Esophagus muscularis mucosa (tissue), 4 donors: ENCODE measurements at regions not wholly inside any gene's neighbourhood (a gene's known extent, or its start where the extent isn't known, plus 50 kb on each side); places are given as distances from the start of the nearest gene placed in this dataset.

Experiments
- DNase-seq: peaks from one replicate; pipeline ENCODE4 v3.0.0-alpha.2; 2017; ENCODE audit errors: extremely low spot score
- H3K27ac ChIP-seq, 4 donors: fragments of 200-600 bp; sonication (generic); replicated peaks in 1 of 4; 1 replicate in 3 of 4; 2 replicates in 1 of 4; pipeline ENCODE4 v1.5.1; 2016 to 2019; ENCODE audit warnings: mild to moderate bottlenecking in 1 of 4
- H3K27me3 ChIP-seq, 4 donors: fragments of 200-600 bp; sonication (generic); one replicate each; pipeline versions ENCODE4 v1.5.1 to v1.6.0; 2016 to 2019
- H3K36me3 ChIP-seq, 4 donors: fragments of 200-600 bp; sonication (generic); one replicate each; pipeline ENCODE4 v1.5.1; 2016 to 2019
- H3K4me1 ChIP-seq, 4 donors: fragments of 200-600 bp; sonication (generic); one replicate each; pipeline ENCODE4 v1.5.1; 2016 to 2019
- H3K4me3 ChIP-seq, 4 donors: fragments of 200-600 bp; sonication (generic); 1 replicate in 2 of 4; 2 replicates in 2 of 4; pipeline ENCODE4 v1.5.1; 2016 to 2019; ENCODE audit warnings: mild to moderate bottlenecking in 4 of 4, moderate library complexity in 1 of 4
- H3K9me3 ChIP-seq, 4 donors: fragments of 200-600 bp; sonication (generic); 1 replicate in 3 of 4; 2 replicates in 1 of 4; pipeline ENCODE4 v1.5.1; 2016 to 2019
- EP300 ChIP-seq: sonication (generic); formaldehyde crosslinking; IDR thresholded peaks from one replicate; pipeline ENCODE4 v1.6.1; 2017; ENCODE audit warnings: antibody characterized with exemption
- POLR2A ChIP-seq: fragments of 450-650 bp; IDR thresholded peaks from one replicate; pipeline ENCODE4 v1.6.1; 2017; ENCODE audit warnings: antibody characterized with exemption, moderate library complexity, mild to moderate bottlenecking, low read depth
- POLR2AphosphoS5 ChIP-seq, 2 donors: sonication (generic); formaldehyde crosslinking; IDR thresholded peaks; one replicate each; pipeline ENCODE4 v1.6.1; 2017; ENCODE audit warnings: antibody characterized with exemption in 2 of 2
- WGBS: methylation state at CpG from one replicate; pipeline ENCODE4 v1.1.5; 2018; 5-methylcytosine and 5-hydroxymethylcytosine counted together
- intact Hi-C: fragments of 100-400 bp; cut with DNase I; formaldehyde crosslinking; loops from one replicate; pipeline ENCODE4 v1.15.1; 2023
- TF ChIP-seq, protein P1 (sequence below), 3 experiments: fragments of 200-600 bp in 2 of 3; fragments of 450-650 bp in 1 of 3; sonication (generic) in 2 of 3; IDR thresholded peaks; one replicate each; pipeline ENCODE4 v1.5.1; 2017 to 2019; ENCODE audit warnings: antibody characterized with exemption in 3 of 3, mild to moderate bottlenecking in 2 of 3, moderate library complexity in 1 of 3

DNA sequence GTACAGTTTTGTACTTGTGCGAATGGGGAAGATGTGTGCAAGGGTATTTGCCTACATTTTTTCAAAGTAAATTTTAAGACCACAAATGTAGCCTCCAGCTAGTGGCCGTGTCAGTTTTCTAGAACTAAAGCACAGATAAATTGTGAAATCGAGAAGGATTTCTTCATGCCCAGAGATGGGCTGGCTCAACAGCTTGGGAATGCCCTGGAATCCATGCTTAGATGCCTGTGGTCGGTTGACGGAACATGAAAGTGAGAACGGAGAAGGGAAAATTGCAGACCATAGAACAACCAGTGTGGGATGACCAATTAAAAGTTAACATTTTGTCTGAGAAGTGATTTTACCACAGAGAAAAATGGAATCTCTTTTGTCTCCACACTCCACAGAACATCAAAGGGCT lies 73.2 kb upstream of the VCX2 start:
- no peaks in the 10 kb centered on the region for H3K27me3 ChIP-seq
- WGBS = 91% methylated on average over 6 of the region's 6 CpGs
- no peak overlapping the region for H3K4me3 ChIP-seq
- no peaks in the 10 kb centered on the region for H3K36me3 ChIP-seq
- intact Hi-C loops = no loop called here
- no peaks in the 10 kb centered on the region for H3K9me3 ChIP-seq
- no peak overlapping the region for H3K27ac ChIP-seq
- no peak for TF ChIP-seq POLR2AphosphoS5 (IDR thresholded peaks at IDR 0.05)
- TF ChIP-seq POLR2A = no peak
- TF ChIP-seq, protein P1, sequence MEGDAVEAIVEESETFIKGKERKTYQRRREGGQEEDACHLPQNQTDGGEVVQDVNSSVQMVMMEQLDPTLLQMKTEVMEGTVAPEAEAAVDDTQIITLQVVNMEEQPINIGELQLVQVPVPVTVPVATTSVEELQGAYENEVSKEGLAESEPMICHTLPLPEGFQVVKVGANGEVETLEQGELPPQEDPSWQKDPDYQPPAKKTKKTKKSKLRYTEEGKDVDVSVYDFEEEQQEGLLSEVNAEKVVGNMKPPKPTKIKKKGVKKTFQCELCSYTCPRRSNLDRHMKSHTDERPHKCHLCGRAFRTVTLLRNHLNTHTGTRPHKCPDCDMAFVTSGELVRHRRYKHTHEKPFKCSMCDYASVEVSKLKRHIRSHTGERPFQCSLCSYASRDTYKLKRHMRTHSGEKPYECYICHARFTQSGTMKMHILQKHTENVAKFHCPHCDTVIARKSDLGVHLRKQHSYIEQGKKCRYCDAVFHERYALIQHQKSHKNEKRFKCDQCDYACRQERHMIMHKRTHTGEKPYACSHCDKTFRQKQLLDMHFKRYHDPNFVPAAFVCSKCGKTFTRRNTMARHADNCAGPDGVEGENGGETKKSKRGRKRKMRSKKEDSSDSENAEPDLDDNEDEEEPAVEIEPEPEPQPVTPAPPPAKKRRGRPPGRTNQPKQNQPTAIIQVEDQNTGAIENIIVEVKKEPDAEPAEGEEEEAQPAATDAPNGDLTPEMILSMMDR (IDR thresholded peaks at IDR 0.05) = no peak
- no peak for TF ChIP-seq EP300
- no peak for DNase-seq
- H3K4me1 ChIP-seq = peaks cover 0 to 13% (median 6%) of the 10 kb centered on the region in 4 donors

DNA sequence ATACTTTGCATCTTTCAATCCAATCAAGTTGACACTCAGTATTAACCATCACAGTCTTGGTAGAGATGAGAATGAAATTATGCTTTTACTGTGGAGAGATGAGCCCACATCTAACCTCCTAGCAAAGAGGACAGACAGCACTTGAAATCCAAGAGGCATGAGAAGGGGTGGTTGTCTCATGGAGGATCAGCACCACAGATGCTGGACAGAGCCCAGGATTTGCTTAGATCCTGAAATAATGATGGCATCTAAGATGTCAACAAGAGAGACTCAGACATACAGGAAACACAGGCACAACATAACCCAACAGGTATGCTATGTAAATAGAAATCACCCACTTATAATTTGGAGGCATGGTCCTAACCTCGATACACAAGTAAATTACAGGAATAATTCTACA lies 74.3 kb upstream of the VCX2 start:
- WGBS = 77% methylated on average over 1 of the region's 1 CpG
- TF ChIP-seq, protein P1 (IDR thresholded peaks at IDR 0.05) = no peak
- TF ChIP-seq POLR2AphosphoS5 (IDR thresholded peaks at IDR 0.05) (no peak), POLR2A (no peak), EP300 (no peak)
- H3K4me1 ChIP-seq = peaks cover 0 to 15% (median 7%) of the 10 kb centered on the region in 4 donors

DNA sequence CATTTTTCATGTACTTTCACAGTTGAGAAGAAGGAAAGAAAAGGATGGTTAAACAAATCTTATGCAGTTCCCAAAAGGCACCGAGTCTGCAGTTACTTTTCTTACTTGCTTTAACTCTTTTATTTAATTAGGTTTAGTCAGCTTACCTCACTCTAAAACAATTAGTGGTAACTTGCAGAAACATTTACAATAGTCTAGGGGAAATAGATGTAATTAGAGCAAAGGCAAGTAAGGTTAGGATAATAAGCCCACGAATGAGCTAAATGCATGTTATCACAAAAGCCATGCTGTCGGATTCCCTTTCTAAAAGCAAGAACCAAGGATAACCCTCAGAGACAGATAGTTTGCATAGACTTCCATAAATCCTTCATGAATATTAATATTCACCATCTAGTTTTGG lies 82.0 kb upstream of the VCX2 start:
- no peak for DNase-seq
- intact Hi-C loops = no loop called here

More for the DNA sequence above, 74.3 kb upstream of the VCX2 start:
- Histone ChIP-seq H3K27ac (no peak overlapping the region), H3K4me3 (no peak overlapping the region), H3K36me3 (no peaks in the 10 kb centered on the region), H3K27me3 (no peaks in the 10 kb centered on the region), H3K9me3 (no peaks in the 10 kb centered on the region)
- intact Hi-C loops = no loop called here
- DNase-seq = no peak

DNA sequence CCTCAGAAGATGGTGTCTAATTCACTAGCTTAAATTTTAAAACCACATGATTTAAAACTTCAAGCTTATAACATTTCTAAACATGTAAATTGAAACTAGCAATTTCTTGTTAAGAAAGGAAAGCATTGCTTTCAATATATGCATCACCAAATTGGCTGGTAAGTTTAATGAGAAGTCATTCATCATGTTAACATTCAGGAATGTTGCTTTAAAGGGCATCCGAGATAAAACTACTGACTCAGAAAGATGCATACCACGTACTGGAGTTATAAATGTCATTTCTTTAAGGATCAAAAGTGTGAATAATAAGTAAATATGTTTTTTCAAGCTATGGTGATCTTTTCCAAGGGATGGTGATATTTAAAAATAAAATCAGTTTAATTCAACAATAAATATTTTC lies 83.3 kb upstream of the VCX2 start:
- 37% methylated on average over 2 of the region's 2 CpGs for WGBS
- TF ChIP-seq, protein P1 (IDR thresholded peaks at IDR 0.05) = no peak
- TF ChIP-seq POLR2A (no peak), POLR2AphosphoS5 (IDR thresholded peaks at IDR 0.05) (no peak), EP300 (no peak)
- no peak overlapping the region for H3K27ac ChIP-seq
- H3K36me3 ChIP-seq = no peaks in the 10 kb centered on the region
- no peaks in the 10 kb centered on the region for H3K9me3 ChIP-seq
- no peak overlapping the region for H3K4me3 ChIP-seq
- no peak for DNase-seq
- peaks cover 0 to 10% (median under 1%) of the 10 kb centered on the region in 4 donors for H3K4me1 ChIP-seq
- H3K27me3 ChIP-seq = no peaks in the 10 kb centered on the region
- intact Hi-C loops = no loop called here

More for the DNA sequence above, 82.0 kb upstream of the VCX2 start:
- no peak for TF ChIP-seq POLR2AphosphoS5 (IDR thresholded peaks at IDR 0.05)
- TF ChIP-seq, protein P1 (IDR thresholded peaks at IDR 0.05) = no peak
- no peak for TF ChIP-seq EP300
- TF ChIP-seq POLR2A = no peak
- no peaks in the 10 kb centered on the region for H3K36me3 ChIP-seq
- H3K27me3 ChIP-seq = no peaks in the 10 kb centered on the region
- H3K4me3 ChIP-seq = no peak overlapping the region
- 73% methylated on average over 3 of the region's 3 CpGs for WGBS
- H3K4me1 ChIP-seq = peaks cover 0 to 18% (median 2%) of the 10 kb centered on the region in 4 donors
- H3K27ac ChIP-seq = no peak overlapping the region
- no peaks in the 10 kb centered on the region for H3K9me3 ChIP-seq

DNA sequence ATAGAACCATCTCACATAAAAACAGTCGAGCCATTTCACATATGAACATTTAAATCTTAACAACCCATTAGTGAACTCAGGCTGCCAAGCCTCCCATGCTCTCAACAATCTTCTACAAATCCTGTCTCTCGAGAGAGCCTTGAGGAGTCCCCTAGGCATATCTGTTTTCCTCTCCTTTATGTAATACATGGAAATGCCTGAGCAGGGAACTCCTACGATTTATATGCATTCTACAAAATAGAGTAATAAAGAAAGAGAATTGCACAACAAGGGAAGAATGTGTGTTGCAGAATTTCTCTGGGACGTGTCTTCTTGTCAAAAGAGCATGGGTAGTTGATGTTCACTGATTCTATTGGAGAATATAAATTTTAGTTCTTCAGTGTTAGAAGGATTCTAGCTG lies 101.8 kb upstream of the VCX2 start:
- no peak overlapping the region for H3K27ac ChIP-seq
- no peaks in the 10 kb centered on the region for H3K27me3 ChIP-seq
- 37% methylated on average over 4 of the region's 4 CpGs for WGBS
- intact Hi-C loops = no loop called here
- no peak for DNase-seq
- no peaks in the 10 kb centered on the region for H3K36me3 ChIP-seq
- no peak overlapping the region for H3K4me3 ChIP-seq
- TF ChIP-seq, protein P1 (IDR thresholded peaks at IDR 0.05) = no peak
- TF ChIP-seq POLR2AphosphoS5 (IDR thresholded peaks at IDR 0.05) = no peak
- H3K4me1 ChIP-seq = no peaks in the 10 kb centered on the region
- H3K9me3 ChIP-seq = peaks cover 0 to 6% (median 0%) of the 10 kb centered on the region in 4 donors
